SU-DHL-6 (cell line): ENCODE measurements at regions not wholly inside any gene's neighbourhood (a gene's known extent, or its start where the extent isn't known, plus 50 kb on each side); places are given as distances from the start of the nearest gene placed in this dataset.
"Not testable (repeated sequence)": the region's sequence is repeated elsewhere in the genome, so short reads cannot be mapped to it uniquely, and the experiment has no call there.

Experiments
- H2AFZ ChIP-seq: fragments of 200-600 bp; sonication (generic); 2 replicates; pipeline ENCODE4 v1.6.1; 2014; ENCODE audit warnings: low read depth, mild to moderate bottlenecking, moderate library complexity, mixed read lengths, antibody characterized with exemption, low read length; ENCODE audit not compliant: severe bottlenecking
- H3F3A ChIP-seq: fragments of 200-600 bp; shearing (Covaris generic); 2 replicates; pipeline ENCODE4 v1.6.0; 2016; ENCODE audit warnings: antibody characterized with exemption, mild to moderate bottlenecking; ENCODE audit not compliant: insufficient read depth
- H3K27ac ChIP-seq: fragments of 200-600 bp; sonication (generic); 2 replicates; pipeline ENCODE4 v1.5.1; 2016; ENCODE audit warnings: low read depth, mild to moderate bottlenecking, low read length, moderate library complexity, mixed read lengths
- H3K27me3 ChIP-seq: fragments of 200-600 bp; sonication (generic), shearing (Covaris generic); 2 replicates; pipeline ENCODE4 v1.6.0; 2014; ENCODE audit warnings: mild to moderate bottlenecking, low read length
- H3K36me3 ChIP-seq: fragments of 200-600 bp; sonication (generic); 2 replicates; pipeline ENCODE4 v1.6.1; 2014; ENCODE audit warnings: mild to moderate bottlenecking, low read length, mixed read lengths
- H3K4me2 ChIP-seq: fragments of 300-600, 200-600 bp; shearing (Covaris generic), sonication (generic); 2 replicates; pipeline ENCODE4 v1.6.0; 2014; ENCODE audit warnings: low read length, low read depth, mild to moderate bottlenecking; ENCODE audit not compliant: poor library complexity, severe bottlenecking
- H3K4me3 ChIP-seq: fragments of 200-600 bp; sonication (generic); 2 replicates; pipeline ENCODE4 v1.5.1; 2014; ENCODE audit warnings: antibody characterized with exemption, low read length, mild to moderate bottlenecking, mixed read lengths; ENCODE audit not compliant: insufficient read depth, poor library complexity, severe bottlenecking
- H3K79me2 ChIP-seq: fragments of 200-600 bp; sonication (generic); 2 replicates; pipeline ENCODE4 v1.6.1; 2014; ENCODE audit warnings: mild to moderate bottlenecking, low read length, moderate library complexity; ENCODE audit not compliant: insufficient read depth
- H3K9ac ChIP-seq: fragments of 200-600 bp; sonication (generic); 2 replicates; pipeline ENCODE4 v1.7.0; 2014; ENCODE audit warnings: mild to moderate bottlenecking, low read length
- H3K9me2 ChIP-seq: fragments of 200-600 bp; sonication (generic); replicated peaks from 2 replicates; pipeline ENCODE4 v1.6.1; 2014; ENCODE audit warnings: low read length; ENCODE audit not compliant: insufficient read depth
- H3K9me3 ChIP-seq: fragments of 200-600 bp; sonication (generic); 2 replicates; pipeline ENCODE4 v1.6.1; 2014; ENCODE audit warnings: low read length, mixed read lengths; ENCODE audit not compliant: insufficient read depth
- H4K20me1 ChIP-seq: fragments of 200-600 bp; sonication (generic); 2 replicates; pipeline ENCODE4 v1.6.1; 2014; ENCODE audit warnings: low read depth, mild to moderate bottlenecking, antibody characterized with exemption, low read length, moderate library complexity, mixed read lengths
- EZH2phosphoT487 ChIP-seq: fragments of 200-600 bp; sonication (generic), shearing (Covaris generic); conservative IDR thresholded peaks from 2 replicates; pipeline ENCODE4 v1.6.1; 2018; ENCODE audit warnings: mild to moderate bottlenecking, antibody characterized with exemption, low read length, moderate library complexity, mixed read lengths
- TF ChIP-seq, protein P1 (sequence below): fragments of 200-600 bp; sonication (generic); IDR thresholded peaks from one replicate; pipeline ENCODE4 v1.5.1; 2017; ENCODE audit warnings: antibody characterized with exemption, mild to moderate bottlenecking, low read length, moderate library complexity; ENCODE audit not compliant: insufficient read depth, poor library complexity, severe bottlenecking

DNA sequence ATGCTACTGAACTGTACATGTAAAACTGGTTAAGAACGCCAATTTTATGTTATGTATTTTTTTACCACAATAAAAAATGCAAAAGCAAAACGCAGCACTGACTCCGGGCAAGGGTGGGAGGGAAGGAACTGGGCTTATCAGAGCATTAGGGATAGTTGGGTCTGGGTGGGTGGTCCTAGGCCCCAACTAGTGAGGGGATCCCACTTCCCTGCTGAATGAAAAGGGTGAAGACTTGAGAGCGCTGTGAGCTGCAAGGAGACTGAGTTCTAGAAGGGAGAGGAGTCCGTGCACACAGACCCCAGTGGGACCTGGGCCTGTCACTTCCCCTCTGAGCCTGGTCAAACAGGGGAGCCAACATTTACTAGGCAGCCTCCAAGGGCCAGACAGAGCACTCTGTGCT lies 98.6 kb downstream of the TPRA1 start:
- Histone ChIP-seq H3K27ac (no peak overlapping the region), H3K9me3 (no peaks in the 10 kb centered on the region; the same call in 1 of the 2 replicates), H3K27me3 (no peaks in the 10 kb centered on the region), H3K4me2 (no peak overlapping the region), H3K36me3 (no peaks in the 10 kb centered on the region), H3K79me2 (no peaks in the 10 kb centered on the region), H3F3A (no peaks in the 10 kb centered on the region), H3K4me3 (no peak overlapping the region), H3K9ac (no peak overlapping the region), H2AFZ (no peak overlapping the region), H4K20me1 (no peaks in the 10 kb centered on the region), H3K9me2 (no peaks in the 10 kb centered on the region)
- TF ChIP-seq, protein P1, sequence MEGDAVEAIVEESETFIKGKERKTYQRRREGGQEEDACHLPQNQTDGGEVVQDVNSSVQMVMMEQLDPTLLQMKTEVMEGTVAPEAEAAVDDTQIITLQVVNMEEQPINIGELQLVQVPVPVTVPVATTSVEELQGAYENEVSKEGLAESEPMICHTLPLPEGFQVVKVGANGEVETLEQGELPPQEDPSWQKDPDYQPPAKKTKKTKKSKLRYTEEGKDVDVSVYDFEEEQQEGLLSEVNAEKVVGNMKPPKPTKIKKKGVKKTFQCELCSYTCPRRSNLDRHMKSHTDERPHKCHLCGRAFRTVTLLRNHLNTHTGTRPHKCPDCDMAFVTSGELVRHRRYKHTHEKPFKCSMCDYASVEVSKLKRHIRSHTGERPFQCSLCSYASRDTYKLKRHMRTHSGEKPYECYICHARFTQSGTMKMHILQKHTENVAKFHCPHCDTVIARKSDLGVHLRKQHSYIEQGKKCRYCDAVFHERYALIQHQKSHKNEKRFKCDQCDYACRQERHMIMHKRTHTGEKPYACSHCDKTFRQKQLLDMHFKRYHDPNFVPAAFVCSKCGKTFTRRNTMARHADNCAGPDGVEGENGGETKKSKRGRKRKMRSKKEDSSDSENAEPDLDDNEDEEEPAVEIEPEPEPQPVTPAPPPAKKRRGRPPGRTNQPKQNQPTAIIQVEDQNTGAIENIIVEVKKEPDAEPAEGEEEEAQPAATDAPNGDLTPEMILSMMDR, result no peak
- TF ChIP-seq EZH2phosphoT487, result no peak

- H3K36me3 ChIP-seq, result no peaks in the 10 kb centered on the region
- H2AFZ ChIP-seq, result no peak overlapping the region
- no peak overlapping the region for H3K4me2 ChIP-seq
- H3K9me3 ChIP-seq, result no peaks in the 10 kb centered on the region; the same call in 1 of the 2 replicates
- TF ChIP-seq, protein P1, result no peak
- no peak for TF ChIP-seq EZH2phosphoT487
- H4K20me1 ChIP-seq, result no peaks in the 10 kb centered on the region
- H3F3A ChIP-seq, result no peaks in the 10 kb centered on the region
- H3K27me3 ChIP-seq, result no peaks in the 10 kb centered on the region
- no peak overlapping the region for H3K27ac ChIP-seq
- no peak overlapping the region for H3K9ac ChIP-seq
- H3K79me2 ChIP-seq, result no peaks in the 10 kb centered on the region
- no peak overlapping the region for H3K4me3 ChIP-seq
- H3K9me2 ChIP-seq, result no peaks in the 10 kb centered on the region
Observed at GRCh38 chr3:127491323-127491722, 99.2 kb downstream of the TPRA1 start.

- not testable (repeated sequence) for H3K27me3 ChIP-seq, H3F3A ChIP-seq, H2AFZ ChIP-seq, H4K20me1 ChIP-seq, H3K79me2 ChIP-seq, H3K4me3 ChIP-seq, H3K4me2 ChIP-seq, H3K27ac ChIP-seq, H3K9me3 ChIP-seq, H3K9ac ChIP-seq, H3K36me3 ChIP-seq, H3K9me2 ChIP-seq
Observed at GRCh38 chr3:127491024-127491305, 99.6 kb downstream of the TPRA1 start.

DNA sequence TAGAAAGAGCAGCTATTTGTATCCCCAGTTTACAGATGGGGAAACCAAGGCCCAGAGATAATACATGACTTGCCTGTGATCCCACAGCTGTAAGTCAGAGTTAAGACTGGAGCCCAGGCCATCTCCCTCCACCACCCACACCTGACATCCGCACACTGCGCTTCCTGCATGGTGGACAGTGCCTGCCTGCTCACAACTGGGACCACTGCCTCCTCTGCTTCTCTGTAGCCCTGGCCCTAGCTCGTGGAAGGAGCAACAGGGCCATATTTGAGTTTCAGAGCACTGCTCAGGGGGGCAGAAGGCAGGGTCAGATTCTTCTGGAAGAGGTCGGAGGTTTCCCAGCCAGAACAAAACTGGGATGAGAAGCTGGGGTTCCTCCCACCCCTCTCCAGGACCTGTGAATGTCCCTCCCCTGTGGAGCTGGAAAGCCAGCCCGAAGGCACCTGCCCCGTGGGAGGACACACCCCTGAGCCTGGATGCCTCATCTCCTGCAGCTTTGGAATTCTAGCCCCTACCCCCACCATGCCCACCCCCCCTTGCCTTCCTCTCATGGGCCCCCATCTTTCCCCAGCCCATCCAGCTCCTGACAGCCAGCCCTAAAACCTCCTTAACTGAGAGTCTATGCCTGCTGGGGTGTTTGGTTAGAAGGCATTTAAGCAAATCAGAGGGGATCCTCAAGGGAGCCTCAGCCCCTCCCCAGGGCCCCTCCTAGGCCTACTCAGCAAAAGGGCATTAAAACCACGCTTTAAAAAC lies 100.1 kb downstream of the TPRA1 start:
- TF ChIP-seq, protein P1, result no peak
- TF ChIP-seq EZH2phosphoT487, result no peak
- H3K79me2 ChIP-seq, result no peaks in the 10 kb centered on the region
- no peak overlapping the region for H3K4me3 ChIP-seq
- H3K36me3 ChIP-seq, result no peaks in the 10 kb centered on the region
- H2AFZ ChIP-seq, result no peak overlapping the region
- no peak overlapping the region for H3K27ac ChIP-seq
- no peak overlapping the region for H3K4me2 ChIP-seq
- H3F3A ChIP-seq, result no peaks in the 10 kb centered on the region
- no peaks in the 10 kb centered on the region for H3K27me3 ChIP-seq
- H3K9me2 ChIP-seq, result no peaks in the 10 kb centered on the region
- no peaks in the 10 kb centered on the region for H4K20me1 ChIP-seq
- H3K9me3 ChIP-seq, result no peaks in the 10 kb centered on the region
- H3K9ac ChIP-seq, result no peak overlapping the region
